OCI-LY7 (cell line): ENCODE measurements at regions not wholly inside any gene's neighbourhood (a gene's known extent, or its start where the extent isn't known, plus 50 kb on each side); places are given as distances from the start of the nearest gene placed in this dataset.

Experiments
- CTCF ChIP-seq: fragments of 200-600 bp; sonication (generic); conservative IDR thresholded peaks from 2 replicates; pipeline ENCODE4 v1.5.1; 2014; ENCODE audit warnings: mild to moderate bottlenecking, antibody characterized with exemption, low read length, moderate library complexity, mixed read lengths
- EZH2phosphoT487 ChIP-seq: fragments of 200-600 bp; sonication (generic); IDR thresholded peaks from 2 replicates; pipeline ENCODE4 v1.6.1; 2018; ENCODE audit warnings: low read depth, borderline replicate concordance, mild to moderate bottlenecking, mixed run types, antibody characterized with exemption, low read length, moderate library complexity, mixed read lengths

GRCh38 chr4:141410839-141411238 is 190.1 kb downstream of the ZNF330 start:
- TF ChIP-seq EZH2phosphoT487 = no peak
- no peak for TF ChIP-seq CTCF
